GM12875 (cell line): ENCODE measurements at regions not wholly inside any gene's neighbourhood (a gene's known extent, or its start where the extent isn't known, plus 50 kb on each side); places are given as distances from the start of the nearest gene placed in this dataset.

ENCODE experiments used
- H3K4me3 ChIP-seq: one replicate; pipeline ENCODE4 v1.5.1; 2011; ENCODE audit warnings: low read depth, low read length, control low read depth
- CTCF ChIP-seq: IDR thresholded peaks from 2 replicates; pipeline ENCODE4 v1.5.1; 2011; ENCODE audit warnings: low read depth, mild to moderate bottlenecking, control low read depth, inconsistent platforms, low read length, moderate library complexity, borderline replicate concordance; ENCODE audit not compliant: insufficient read depth

GRCh38 chr18:70985948-70986347 is 697.1 kb downstream of the SOCS6 start:
- no peak for TF ChIP-seq CTCF
- H3K4me3 ChIP-seq, result no peak overlapping the region

- H3K4me3 ChIP-seq, result no peak overlapping the region
- no peak for TF ChIP-seq CTCF
Measured at GRCh38 chr18:70982292-70982691, 693.4 kb downstream of the SOCS6 start.

- no peak for TF ChIP-seq CTCF
- no peak overlapping the region for H3K4me3 ChIP-seq
Measured at GRCh38 chr18:70981400-70982140, 692.7 kb downstream of the SOCS6 start.

GRCh38 chr18:70973626-70974025 is 684.8 kb downstream of the SOCS6 start:
- H3K4me3 ChIP-seq, result no peak overlapping the region
- TF ChIP-seq CTCF, result no peak

- TF ChIP-seq CTCF, result no peak
- H3K4me3 ChIP-seq, result no peak overlapping the region
Measured at GRCh38 chr18:70966419-70966818, 677.6 kb downstream of the SOCS6 start.

- H3K4me3 ChIP-seq, result no peak overlapping the region
- TF ChIP-seq CTCF, result no peak
Measured at GRCh38 chr18:70961939-70962338, 673.1 kb downstream of the SOCS6 start.

GRCh38 chr18:70956554-70956953 is 667.7 kb downstream of the SOCS6 start:
- TF ChIP-seq CTCF, result no peak
- H3K4me3 ChIP-seq, result no peak overlapping the region
